H1 (cell line): ENCODE measurements at regions not wholly inside any gene's neighbourhood (a gene's known extent, or its start where the extent isn't known, plus 50 kb on each side); places are given as distances from the start of the nearest gene placed in this dataset.

ENCODE experiments used
- CTCF ChIA-PET: fragments of 300-600 bp; sonication (Branson Sonifier 250); formaldehyde crosslinking; loops from one replicate; lab custom pipeline; 2021; ENCODE audit not compliant: partially characterized antibody; lab: Charles Lee
- POLR2A ChIA-PET: fragments of 300-600 bp; sonication (Branson Sonifier 250); formaldehyde crosslinking; loops from one replicate; lab custom pipeline; 2021; ENCODE audit warnings: inconsistent platforms; ENCODE audit not compliant: partially characterized antibody; lab: Charles Lee
- DNase-seq, 2 experiments: peaks; one replicate each; pipeline versions ENCODE4 v3.0.0 to v3.0.0-alpha.2; 2010 to 2022; ENCODE audit warnings: low spot score in 2 of 2, low read depth in 1 of 2, mixed read lengths in 1 of 2
- FAIRE-seq: peaks from 2 replicates; lab custom pipeline; 2011; peaks lifted over from hg19 to GRCh38; lab: Jason Lieb, UNC
- H2AFZ ChIP-seq: 2 replicates; pipeline ENCODE4 v1.8.1; 2012; ENCODE audit warnings: low read length, inconsistent platforms
- H2AK5ac ChIP-seq: 2 replicates; pipeline ENCODE4 v1.6.1; 2013; ENCODE audit warnings: low read depth, low read length
- H2BK120ac ChIP-seq: replicated peaks from 2 replicates; pipeline ENCODE3; 2013; ENCODE audit warnings: low read depth, low read length, inconsistent platforms
- H2BK12ac ChIP-seq: 2 replicates; pipeline ENCODE4 v1.6.1; 2013; ENCODE audit warnings: low read depth, low read length
- H2BK15ac ChIP-seq: 2 replicates; pipeline ENCODE4 v1.6.1; 2013; ENCODE audit warnings: low read length
- H2BK20ac ChIP-seq: 2 replicates; pipeline ENCODE4 v1.6.1; 2013; ENCODE audit warnings: low read length
- H2BK5ac ChIP-seq: 2 replicates; pipeline ENCODE4 v1.6.1; 2013; ENCODE audit warnings: low read depth, low read length
- H3K14ac ChIP-seq: 2 replicates; pipeline ENCODE4 v1.6.1; 2013; ENCODE audit warnings: inconsistent platforms; ENCODE audit not compliant: insufficient read length
- H3K18ac ChIP-seq: 2 replicates; pipeline ENCODE4 v1.6.1; 2013; ENCODE audit warnings: low read length; ENCODE audit errors: extremely low read depth
- H3K23ac ChIP-seq: 2 replicates; pipeline ENCODE4 v1.6.1; 2013; ENCODE audit warnings: inconsistent platforms; ENCODE audit not compliant: insufficient read length
- H3K23me2 ChIP-seq: 2 replicates; pipeline ENCODE4 v1.6.1; 2013; ENCODE audit warnings: low read depth, low read length
- H3K27ac ChIP-seq: 2 replicates; pipeline ENCODE4 v1.6.1; 2011; ENCODE audit warnings: low read depth, low read length, inconsistent platforms
- H3K27me3 ChIP-seq, 4 experiments: replicated peaks in 1 of 4; 1 replicate in 1 of 4; 2 replicates in 3 of 4; pipeline versions ENCODE4 v1.6.1 to v1.8.1; 2011 to 2013; ENCODE audit warnings: low read length in 3 of 4, mild to moderate bottlenecking in 3 of 4, inconsistent platforms in 2 of 4, mixed read lengths in 2 of 4, moderate library complexity in 1 of 4; ENCODE audit not compliant: control insufficient read depth in 3 of 4, insufficient read depth in 3 of 4; ENCODE audit errors: extremely low read depth in 1 of 4
- H3K36me3 ChIP-seq, 4 experiments: 2 replicates each; pipeline versions ENCODE4 v1.6.1 to v1.8.1; 2011 to 2013; ENCODE audit warnings: mild to moderate bottlenecking in 4 of 4, low read length in 3 of 4, moderate library complexity in 2 of 4, control low read depth in 1 of 4, inconsistent platforms in 1 of 4; ENCODE audit not compliant: insufficient read depth in 4 of 4, control insufficient read depth in 2 of 4
- H3K4ac ChIP-seq: replicated peaks from 2 replicates; pipeline ENCODE3; 2013; ENCODE audit warnings: low read length, low read depth, mixed read lengths, inconsistent platforms; ENCODE audit not compliant: insufficient read length
- H3K4me1 ChIP-seq, 4 experiments: replicated peaks in 1 of 4; 1 replicate in 1 of 4; 2 replicates in 3 of 4; pipeline versions ENCODE4 v1.6.1 to v1.8.1; 2011 to 2013; ENCODE audit warnings: low read length in 3 of 4, inconsistent platforms in 2 of 4, mixed read lengths in 1 of 4; ENCODE audit not compliant: insufficient read depth in 4 of 4, control insufficient read depth in 3 of 4
- H3K4me2 ChIP-seq, 2 experiments: 2 replicates each; pipeline versions ENCODE4 v1.6.1 to v1.8.1; 2011 to 2013; ENCODE audit warnings: low read depth in 2 of 2, low read length in 2 of 2, control low read depth in 1 of 2, inconsistent platforms in 1 of 2, mild to moderate bottlenecking in 1 of 2; ENCODE audit not compliant: insufficient read depth in 1 of 2
- H3K4me3 ChIP-seq, 4 experiments: fragments of 200-600, 300-600 bp in 1 of 4; sonication (generic), shearing (Covaris generic), sonication (Bioruptor Twin) in 1 of 4; 2 replicates each; pipeline versions ENCODE4 v1.5.1 to v1.8.1; 2011 to 2016; ENCODE audit warnings: low read length in 4 of 4, low read depth in 3 of 4, control low read depth in 2 of 4, inconsistent platforms in 2 of 4, mild to moderate bottlenecking in 2 of 4, mixed read lengths in 1 of 4, moderate library complexity in 1 of 4; ENCODE audit not compliant: insufficient read depth in 2 of 4; ENCODE audit errors: extremely low read depth in 1 of 4
- H3K56ac ChIP-seq: replicated peaks from 2 replicates; pipeline ENCODE3; 2013; ENCODE audit warnings: low read depth, mild to moderate bottlenecking, mixed read lengths, low read length, inconsistent platforms; ENCODE audit not compliant: insufficient read length
- H3K79me1 ChIP-seq: 2 replicates; pipeline ENCODE4 v1.6.1; 2013; ENCODE audit warnings: low read depth, low read length, control low read depth
- H3K79me2 ChIP-seq, 2 experiments: 2 replicates each; pipeline versions ENCODE4 v1.6.1 to v1.8.1; 2012 to 2013; ENCODE audit warnings: low read length in 2 of 2, mild to moderate bottlenecking in 2 of 2, inconsistent platforms in 1 of 2; ENCODE audit not compliant: insufficient read depth in 2 of 2, control insufficient read depth in 1 of 2
- H3K9ac ChIP-seq, 4 experiments: replicated peaks in 1 of 4; 1 replicate in 1 of 4; 2 replicates in 3 of 4; pipeline versions ENCODE4 v1.6.1 to v1.8.1; 2011 to 2013; ENCODE audit warnings: low read depth in 3 of 4, low read length in 3 of 4, control low read depth in 2 of 4, mild to moderate bottlenecking in 2 of 4, moderate library complexity in 2 of 4, inconsistent platforms in 1 of 4; ENCODE audit errors: extremely low read depth in 1 of 4
- H3K9me3 ChIP-seq, 2 experiments: 2 replicates each; pipeline versions ENCODE4 v1.6.1 to v1.8.1; 2012 to 2013; ENCODE audit warnings: mild to moderate bottlenecking in 2 of 2, moderate library complexity in 2 of 2, control low read depth in 1 of 2, inconsistent platforms in 1 of 2, low read depth in 1 of 2, low read length in 1 of 2, mixed read lengths in 1 of 2; ENCODE audit not compliant: insufficient read depth in 2 of 2
- H4K20me1 ChIP-seq, 2 experiments: replicated peaks in 1 of 2; 2 replicates each; pipeline versions ENCODE3 to v1.8.1; 2011 to 2013; ENCODE audit warnings: inconsistent platforms in 2 of 2, low read length in 2 of 2, mild to moderate bottlenecking in 1 of 2; ENCODE audit not compliant: insufficient read depth in 2 of 2, control insufficient read depth in 1 of 2
- H4K5ac ChIP-seq: 2 replicates; pipeline ENCODE4 v1.6.1; 2013; ENCODE audit warnings: low read length, low read depth, mixed read lengths, inconsistent platforms; ENCODE audit not compliant: insufficient read length
- H4K8ac ChIP-seq: 2 replicates; pipeline ENCODE4 v1.8.0; 2013; ENCODE audit warnings: mild to moderate bottlenecking, moderate library complexity, low read length, inconsistent platforms; ENCODE audit not compliant: insufficient read depth; ENCODE audit errors: extremely low read depth
- H4K91ac ChIP-seq: replicated peaks from 2 replicates; pipeline ENCODE3; 2013; ENCODE audit warnings: low read length, mixed read lengths, inconsistent platforms; ENCODE audit not compliant: insufficient read length
- ATF2 ChIP-seq: IDR thresholded peaks from 2 replicates; pipeline ENCODE4 v1.6.1; 2012; ENCODE audit warnings: low read length, inconsistent platforms
- ATF3 ChIP-seq: IDR thresholded peaks from 2 replicates; pipeline ENCODE4 v1.6.1; 2011; ENCODE audit warnings: low read depth, mild to moderate bottlenecking, low read length; ENCODE audit not compliant: insufficient read depth
- CBX5 ChIP-seq: fragments of 300-800, 300-1000 bp; sonication (generic); IDR thresholded peaks from 2 replicates; pipeline ENCODE4 v1.7.1; 2016; ENCODE audit warnings: antibody characterized with exemption, low read length, low read depth
- CBX8 ChIP-seq: fragments of 300-800, 300-1000 bp; sonication (generic); IDR thresholded peaks from 2 replicates; pipeline ENCODE4 v1.7.1; 2016; ENCODE audit warnings: low read depth, low read length, borderline replicate concordance
- EZH2 ChIP-seq: fragments of 200-600 bp; sonication (generic); IDR thresholded peaks from 2 replicates; pipeline ENCODE4 v1.7.1; 2012; ENCODE audit warnings: low read depth, mild to moderate bottlenecking, moderate library complexity, low read length, inconsistent platforms; ENCODE audit not compliant: severe bottlenecking
- GTF2F1 ChIP-seq: IDR thresholded peaks from 2 replicates; pipeline ENCODE4 v1.6.1; 2012; ENCODE audit warnings: low read depth, low read length, improper control_type of control experiment, borderline replicate concordance
- HDAC2 ChIP-seq, 2 experiments: fragments of 300-600 bp in 1 of 2; sonication (generic) in 1 of 2; IDR thresholded peaks; 2 replicates each; pipeline ENCODE4 v1.6.1; 2011 to 2012; ENCODE audit warnings: low read depth in 2 of 2, low read length in 2 of 2, mild to moderate bottlenecking in 2 of 2, moderate library complexity in 2 of 2, borderline replicate concordance in 1 of 2, inconsistent platforms in 1 of 2
- MAX ChIP-seq: IDR thresholded peaks from 2 replicates; pipeline ENCODE4 v1.6.1; 2012; ENCODE audit warnings: inconsistent platforms
- SIN3A ChIP-seq, 2 experiments: IDR thresholded peaks in 1 of 2; conservative IDR thresholded peaks in 1 of 2; 2 replicates each; pipeline ENCODE4 v1.6.1; 2011 to 2012; ENCODE audit warnings: low read length in 2 of 2, improper control_type of control experiment in 1 of 2, low read depth in 1 of 2, mild to moderate bottlenecking in 1 of 2
- SRF ChIP-seq: IDR thresholded peaks from 2 replicates; pipeline ENCODE4 v1.6.1; 2011; ENCODE audit warnings: mild to moderate bottlenecking, low read depth, low read length, moderate library complexity
- TAF7 ChIP-seq: optimal IDR thresholded peaks from 2 replicates; pipeline ENCODE3; 2011; ENCODE audit warnings: low read depth, mild to moderate bottlenecking, inconsistent platforms, low read length, moderate library complexity, borderline replicate concordance
- TCF12 ChIP-seq: IDR thresholded peaks from 2 replicates; pipeline ENCODE4 v1.6.1; 2011; ENCODE audit warnings: low read depth, mild to moderate bottlenecking, low read length
- TEAD4 ChIP-seq: IDR thresholded peaks from 2 replicates; pipeline ENCODE4 v1.6.1; 2012; ENCODE audit warnings: low read depth, low read length, inconsistent platforms, mixed read lengths

GRCh38 chr21:15283138-15283537 is 218.3 kb upstream of the NRIP1 start:
- H3K14ac ChIP-seq = no peak overlapping the region
- no peak overlapping the region for H2AK5ac ChIP-seq
- ChIA-PET POLR2A (no interaction called here), CTCF (no interaction called here)
- H3K4ac ChIP-seq = no peak overlapping the region
- H3K4me3 ChIP-seq = no peak overlapping the region
- no peak overlapping the region for H4K91ac ChIP-seq
- no peak overlapping the region for H3K23ac ChIP-seq
- no peak overlapping the region for H2BK12ac ChIP-seq
- no peaks in the 10 kb centered on the region for H3K36me3 ChIP-seq
- no peak overlapping the region for H3K56ac ChIP-seq
- H3K4me2 ChIP-seq = no peak overlapping the region
- no peak overlapping the region for H3K18ac ChIP-seq
- no peak overlapping the region for H2BK20ac ChIP-seq
- no peak overlapping the region for H3K27ac ChIP-seq
- H3K9ac ChIP-seq = no peak overlapping the region
- DNase-seq (no peak), FAIRE-seq (no peak)
- no peaks in the 10 kb centered on the region for H3K9me3 ChIP-seq
- no peaks in the 10 kb centered on the region for H4K20me1 ChIP-seq
- H3K79me1 ChIP-seq = no peaks in the 10 kb centered on the region
- H4K5ac ChIP-seq = no peak overlapping the region
- H3K23me2 ChIP-seq = no peaks in the 10 kb centered on the region
- no peak overlapping the region for H2BK5ac ChIP-seq
- no peak overlapping the region for H2BK15ac ChIP-seq
- H3K4me1 ChIP-seq = no peaks in the 10 kb centered on the region
- no peak overlapping the region for H4K8ac ChIP-seq
- H2BK120ac ChIP-seq = no peak overlapping the region
- H2AFZ ChIP-seq = no peak overlapping the region
- H3K79me2 ChIP-seq = no peaks in the 10 kb centered on the region
- H3K27me3 ChIP-seq = no peaks in the 10 kb centered on the region
- TF ChIP-seq HDAC2 (IDR thresholded peaks at IDR 0.05; ENCODE audit: borderline replicate concordance in 1 of 2, low read depth in 2 of 2, low read length in 2 of 2) (no peak), ATF2 (no peak), EZH2 (no peak), TEAD4 (no peak), TCF12 (no peak), ATF3 (no peak), SIN3A (conservative IDR thresholded peaks at IDR 0.05 in 1 of 2, IDR thresholded peaks at IDR 0.05 in 1 of 2; ENCODE audit: low read depth in 1 of 2, low read length in 2 of 2) (no peak), MAX (no peak), GTF2F1 (no peak), CBX5 (no peak), CBX8 (no peak), TAF7 (no peak), SRF (no peak)
